ENCODE measurements at regions not wholly inside any gene's neighbourhood (a gene's known extent, or its start where the extent isn't known, plus 50 kb on each side); places are given as distances from the start of the nearest gene placed in this dataset.

DNA sequence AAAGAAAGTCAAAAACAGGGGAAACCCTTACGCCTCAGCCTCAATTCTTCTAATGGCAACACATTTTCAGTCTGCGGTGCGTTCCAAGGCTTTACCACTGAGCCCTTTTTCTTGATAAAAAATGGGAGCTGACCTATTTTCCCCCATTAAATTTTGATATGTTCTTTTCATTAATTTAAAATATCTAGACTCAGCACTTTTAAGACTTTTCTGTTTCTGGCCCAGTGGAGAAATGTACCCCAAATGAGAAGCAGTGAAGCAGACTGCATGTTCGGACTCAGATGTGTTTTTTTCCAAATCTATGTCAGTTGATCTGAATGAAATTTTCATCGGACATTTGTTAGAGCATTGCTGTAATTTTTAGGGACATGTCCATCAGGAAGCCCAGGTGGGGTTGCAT is 126.2 kb downstream of the SEC23IP start:
- TF ChIP-seq, protein P1, sequence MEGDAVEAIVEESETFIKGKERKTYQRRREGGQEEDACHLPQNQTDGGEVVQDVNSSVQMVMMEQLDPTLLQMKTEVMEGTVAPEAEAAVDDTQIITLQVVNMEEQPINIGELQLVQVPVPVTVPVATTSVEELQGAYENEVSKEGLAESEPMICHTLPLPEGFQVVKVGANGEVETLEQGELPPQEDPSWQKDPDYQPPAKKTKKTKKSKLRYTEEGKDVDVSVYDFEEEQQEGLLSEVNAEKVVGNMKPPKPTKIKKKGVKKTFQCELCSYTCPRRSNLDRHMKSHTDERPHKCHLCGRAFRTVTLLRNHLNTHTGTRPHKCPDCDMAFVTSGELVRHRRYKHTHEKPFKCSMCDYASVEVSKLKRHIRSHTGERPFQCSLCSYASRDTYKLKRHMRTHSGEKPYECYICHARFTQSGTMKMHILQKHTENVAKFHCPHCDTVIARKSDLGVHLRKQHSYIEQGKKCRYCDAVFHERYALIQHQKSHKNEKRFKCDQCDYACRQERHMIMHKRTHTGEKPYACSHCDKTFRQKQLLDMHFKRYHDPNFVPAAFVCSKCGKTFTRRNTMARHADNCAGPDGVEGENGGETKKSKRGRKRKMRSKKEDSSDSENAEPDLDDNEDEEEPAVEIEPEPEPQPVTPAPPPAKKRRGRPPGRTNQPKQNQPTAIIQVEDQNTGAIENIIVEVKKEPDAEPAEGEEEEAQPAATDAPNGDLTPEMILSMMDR (IDR thresholded peaks at IDR 0.05; ENCODE audit: low read depth, low read length, poor library complexity, severe bottlenecking) = no peak
- no peak for TF ChIP-seq EZH2phosphoT487 (IDR thresholded peaks at IDR 0.05; ENCODE audit: borderline replicate concordance, low read length)
